ENCODE measurements at regions not wholly inside any gene's neighbourhood (a gene's known extent, or its start where the extent isn't known, plus 50 kb on each side); places are given as distances from the start of the nearest gene placed in this dataset.

DNA sequence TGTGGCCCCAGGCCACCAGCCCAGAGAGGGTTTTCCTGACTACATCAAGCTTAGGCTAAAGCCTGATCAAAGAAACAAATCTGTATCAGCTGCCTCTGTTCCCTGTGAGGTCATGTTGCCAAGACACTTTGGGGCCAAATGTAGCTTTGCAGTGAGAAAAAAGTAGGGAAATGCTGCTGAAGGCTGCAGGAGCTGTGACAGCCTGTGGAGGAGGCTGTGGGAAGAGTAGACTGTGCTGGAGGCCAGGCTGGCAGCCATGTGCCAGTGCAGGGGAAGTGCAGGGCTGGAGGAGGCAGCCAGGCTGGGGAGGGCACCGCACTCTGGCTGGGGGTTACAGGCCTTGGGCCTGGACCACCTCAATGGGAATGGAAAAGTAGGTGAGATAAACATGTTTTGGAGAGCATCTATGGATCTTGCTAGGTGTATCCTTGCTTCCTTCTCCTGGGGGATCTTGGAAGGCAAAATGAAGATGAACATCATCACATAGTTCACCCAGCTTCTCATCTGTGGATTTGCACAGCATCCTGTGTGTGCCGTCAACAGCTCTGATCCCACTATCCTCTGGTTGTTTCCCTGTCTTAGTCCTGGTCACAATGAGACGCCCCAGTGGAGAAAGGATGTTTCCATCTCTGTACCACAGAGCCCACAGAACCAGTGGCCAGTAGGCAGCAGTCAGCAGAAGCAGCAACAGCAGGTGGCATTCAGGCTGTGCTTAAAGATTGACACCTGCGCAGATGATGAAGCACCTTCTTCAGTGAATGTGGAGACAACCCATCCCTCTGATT lies 103.8 kb upstream of the COPS8 start:
- no peak for DNase-seq (ENCODE audit: low read depth in 1 of 2, low spot score in 1 of 2)
- no peaks in the 10 kb centered on the region for H3K36me3 ChIP-seq
- H3K4me3 ChIP-seq: no peak overlapping the region
- no peak overlapping the region for H3K27ac ChIP-seq
- H3K9me3 ChIP-seq (ENCODE audit: low read depth): no peaks in the 10 kb centered on the region
- TF ChIP-seq, protein P1, sequence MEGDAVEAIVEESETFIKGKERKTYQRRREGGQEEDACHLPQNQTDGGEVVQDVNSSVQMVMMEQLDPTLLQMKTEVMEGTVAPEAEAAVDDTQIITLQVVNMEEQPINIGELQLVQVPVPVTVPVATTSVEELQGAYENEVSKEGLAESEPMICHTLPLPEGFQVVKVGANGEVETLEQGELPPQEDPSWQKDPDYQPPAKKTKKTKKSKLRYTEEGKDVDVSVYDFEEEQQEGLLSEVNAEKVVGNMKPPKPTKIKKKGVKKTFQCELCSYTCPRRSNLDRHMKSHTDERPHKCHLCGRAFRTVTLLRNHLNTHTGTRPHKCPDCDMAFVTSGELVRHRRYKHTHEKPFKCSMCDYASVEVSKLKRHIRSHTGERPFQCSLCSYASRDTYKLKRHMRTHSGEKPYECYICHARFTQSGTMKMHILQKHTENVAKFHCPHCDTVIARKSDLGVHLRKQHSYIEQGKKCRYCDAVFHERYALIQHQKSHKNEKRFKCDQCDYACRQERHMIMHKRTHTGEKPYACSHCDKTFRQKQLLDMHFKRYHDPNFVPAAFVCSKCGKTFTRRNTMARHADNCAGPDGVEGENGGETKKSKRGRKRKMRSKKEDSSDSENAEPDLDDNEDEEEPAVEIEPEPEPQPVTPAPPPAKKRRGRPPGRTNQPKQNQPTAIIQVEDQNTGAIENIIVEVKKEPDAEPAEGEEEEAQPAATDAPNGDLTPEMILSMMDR (IDR thresholded peaks at IDR 0.05; ENCODE audit: low read depth, low read length): no peak
- peaks cover 4% of the 10 kb centered on the region for H3K4me1 ChIP-seq (ENCODE audit: low read depth)
- no peaks in the 10 kb centered on the region for H3K27me3 ChIP-seq

- no peak overlapping the region for H3K27ac ChIP-seq
- no peak overlapping the region for H3K4me3 ChIP-seq
- no peaks in the 10 kb centered on the region for H3K4me1 ChIP-seq (ENCODE audit: low read depth)
- TF ChIP-seq, protein P1 (IDR thresholded peaks at IDR 0.05; ENCODE audit: low read depth, low read length): no peak
- no peaks in the 10 kb centered on the region for H3K36me3 ChIP-seq
- no peak for DNase-seq (ENCODE audit: low read depth in 1 of 2, low spot score in 1 of 2)
- no peaks in the 10 kb centered on the region for H3K27me3 ChIP-seq
- no peaks in the 10 kb centered on the region for H3K9me3 ChIP-seq (ENCODE audit: low read depth)
Observed at GRCh38 chr2:236982693-236983455, 102.8 kb upstream of the COPS8 start.

GRCh38 chr2:236984046-236984445 lies 101.6 kb upstream of the COPS8 start:
- Histone ChIP-seq H3K4me1 (ENCODE audit: low read depth) (no peaks in the 10 kb centered on the region), H3K9me3 (ENCODE audit: low read depth) (no peaks in the 10 kb centered on the region), H3K27me3 (no peaks in the 10 kb centered on the region), H3K27ac (no peak overlapping the region), H3K4me3 (no peak overlapping the region), H3K36me3 (no peaks in the 10 kb centered on the region)
- TF ChIP-seq, protein P1 (IDR thresholded peaks at IDR 0.05; ENCODE audit: low read depth, low read length): no peak
- DNase-seq (ENCODE audit: low read depth in 1 of 2, low spot score in 1 of 2): no peak

DNA sequence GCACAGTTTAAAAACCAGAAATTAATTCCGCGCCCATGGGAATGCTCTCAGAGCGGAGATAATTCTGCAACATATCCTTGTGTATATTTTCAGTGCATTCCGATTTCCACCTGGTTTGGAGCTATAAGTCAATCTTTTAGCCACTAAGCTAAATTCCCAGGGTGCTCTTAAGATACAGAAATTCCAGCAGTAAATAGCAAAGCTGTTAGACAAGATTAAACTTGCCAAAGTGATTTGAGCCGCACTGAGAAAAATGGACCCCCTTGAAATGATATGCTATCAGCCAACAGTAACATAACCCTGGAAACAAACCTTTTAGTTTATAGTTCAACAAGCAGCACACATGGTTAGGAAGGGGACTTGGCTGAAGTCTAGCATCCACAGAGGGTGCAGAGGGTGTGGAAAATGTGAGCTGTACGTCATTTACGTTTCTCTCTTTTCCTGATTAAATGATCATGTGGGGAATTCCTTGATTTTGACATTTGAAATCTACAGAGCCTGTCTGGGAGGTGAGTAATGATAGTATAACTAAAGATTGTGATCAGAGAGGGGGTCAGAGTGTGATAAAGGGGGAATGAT lies 99.8 kb upstream of the COPS8 start:
- H3K27me3 ChIP-seq: peaks cover under 1% of the 10 kb centered on the region
- H3K36me3 ChIP-seq: no peaks in the 10 kb centered on the region
- TF ChIP-seq, protein P1 (IDR thresholded peaks at IDR 0.05; ENCODE audit: low read depth, low read length): no peak
- no peak for DNase-seq (ENCODE audit: low read depth in 1 of 2, low spot score in 1 of 2)
- no peaks in the 10 kb centered on the region for H3K4me1 ChIP-seq (ENCODE audit: low read depth)
- no peak overlapping the region for H3K4me3 ChIP-seq
- no peaks in the 10 kb centered on the region for H3K9me3 ChIP-seq (ENCODE audit: low read depth)
- no peak overlapping the region for H3K27ac ChIP-seq

DNA sequence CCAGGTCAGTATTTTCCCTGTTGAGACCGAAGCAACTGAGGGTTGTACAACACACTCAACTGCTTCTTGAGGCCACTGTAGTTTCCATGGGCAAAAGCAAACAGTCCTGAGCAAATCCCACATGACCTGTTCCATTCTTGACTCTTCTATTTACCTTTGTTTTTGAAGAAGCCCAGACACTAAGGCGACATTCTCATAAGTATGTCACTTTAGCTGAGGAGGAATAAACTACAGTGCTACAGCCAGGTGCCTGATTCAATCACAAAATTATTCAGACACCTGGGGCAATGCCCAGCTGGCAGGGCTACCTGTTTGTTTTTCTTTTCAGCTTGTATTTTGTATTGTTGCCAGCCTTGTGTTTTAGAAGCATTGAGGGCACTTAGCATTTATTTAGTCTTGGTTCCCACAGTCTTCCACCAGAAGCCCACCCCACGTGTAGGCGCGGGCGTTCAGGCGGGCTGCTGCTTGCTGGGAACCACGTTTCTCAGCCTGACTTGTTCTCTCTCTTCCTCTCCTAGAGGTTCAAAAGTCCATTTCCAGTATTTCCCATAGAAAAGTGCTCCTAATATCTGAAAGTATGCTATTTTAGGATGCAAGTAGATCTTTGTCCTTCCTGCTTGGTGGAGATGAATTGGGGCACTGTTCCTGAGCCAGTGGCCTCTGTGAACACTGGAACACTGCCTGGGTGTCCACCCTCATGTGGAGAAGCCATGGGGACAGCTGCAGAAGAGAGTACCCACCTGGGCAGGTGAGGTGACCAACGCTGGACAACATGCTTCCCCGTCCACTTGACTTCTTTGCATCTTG lies 99.0 kb upstream of the COPS8 start:
- TF ChIP-seq, protein P1 (IDR thresholded peaks at IDR 0.05; ENCODE audit: low read depth, low read length): no peak

More for the DNA sequence above, 99.0 kb upstream of the COPS8 start:
- Histone ChIP-seq H3K36me3 (no peaks in the 10 kb centered on the region), H3K4me3 (no peak overlapping the region), H3K27me3 (peaks cover 3% of the 10 kb centered on the region), H3K4me1 (ENCODE audit: low read depth) (no peaks in the 10 kb centered on the region), H3K9me3 (ENCODE audit: low read depth) (no peaks in the 10 kb centered on the region), H3K27ac (no peak overlapping the region)
- no peak for DNase-seq (ENCODE audit: low read depth in 1 of 2, low spot score in 1 of 2)
